A673 (cell line): ENCODE measurements at regions not wholly inside any gene's neighbourhood (a gene's known extent, or its start where the extent isn't known, plus 50 kb on each side); places are given as distances from the start of the nearest gene placed in this dataset.
"Not testable (repeated sequence)": the region's sequence is repeated elsewhere in the genome, so short reads cannot be mapped to it uniquely, and the experiment has no call there.

Experiments
- CTCF ChIP-seq: fragments of 300-800, 200-600 bp; sonication (generic); conservative IDR thresholded peaks from 2 replicates; pipeline ENCODE4 v1.5.1; 2017; ENCODE audit warnings: low read depth, mild to moderate bottlenecking, antibody characterized with exemption, low read length, moderate library complexity, mixed read lengths
- EZH2 ChIP-seq: fragments of 200-600 bp; sonication (generic); IDR thresholded peaks from 2 replicates; pipeline ENCODE4 v1.6.1; 2017; ENCODE audit warnings: borderline replicate concordance, low read depth, mild to moderate bottlenecking, mixed read lengths, antibody characterized with exemption, low read length; ENCODE audit not compliant: poor library complexity, severe bottlenecking

- TF ChIP-seq CTCF, EZH2: not testable (repeated sequence)
These were observed 53.0 kb upstream of the TNFAIP3 start for GRCh38 chr6:137814030-137814429.
